Neuronal stem cell (in vitro differentiated cells): ENCODE measurements at regions not wholly inside any gene's neighbourhood (a gene's known extent, or its start where the extent isn't known, plus 50 kb on each side); places are given as distances from the start of the nearest gene placed in this dataset.
A peak's percentile ranks its signal among the peaks of the same experiment; 100 is the strongest.

Experiments
- DNase-seq: peaks from one replicate; pipeline ENCODE4 v3.0.0-alpha.2; 2013; ENCODE audit warnings: low spot score
- H2AFZ ChIP-seq: one replicate; pipeline ENCODE4 v1.6.1; 2013; ENCODE audit warnings: mild to moderate bottlenecking, low read length, inconsistent platforms
- H2AK5ac ChIP-seq: 2 replicates; pipeline ENCODE4 v1.6.1; 2013; ENCODE audit warnings: low read depth, mild to moderate bottlenecking, inconsistent platforms, low read length, moderate library complexity, mixed read lengths
- H2BK120ac ChIP-seq: 2 replicates; pipeline ENCODE4 v1.6.1; 2013; ENCODE audit warnings: low read depth, mild to moderate bottlenecking, inconsistent platforms, low read length, moderate library complexity, mixed read lengths
- H2BK12ac ChIP-seq: one replicate; pipeline ENCODE4 v1.6.1; 2013; ENCODE audit warnings: low read length, inconsistent platforms
- H2BK15ac ChIP-seq: 2 replicates; pipeline ENCODE4 v1.6.1; 2013; ENCODE audit warnings: mild to moderate bottlenecking, low read length, inconsistent platforms, mixed read lengths
- H2BK5ac ChIP-seq: one replicate; pipeline ENCODE4 v1.6.1; 2013; ENCODE audit warnings: inconsistent platforms, mild to moderate bottlenecking, low read length, moderate library complexity
- H3K14ac ChIP-seq: one replicate; pipeline ENCODE4 v1.6.1; 2013; ENCODE audit warnings: low read length, inconsistent platforms
- H3K18ac ChIP-seq: 2 replicates; pipeline ENCODE4 v1.6.1; 2013; ENCODE audit warnings: low read length, inconsistent platforms
- H3K23ac ChIP-seq: 2 replicates; pipeline ENCODE4 v1.6.1; 2013; ENCODE audit warnings: low read depth, mild to moderate bottlenecking, mixed read lengths, low read length, inconsistent platforms; ENCODE audit not compliant: poor library complexity
- H3K27ac ChIP-seq: replicated peaks from 3 replicates; pipeline ENCODE4 v1.5.1; 2013; ENCODE audit warnings: low read length, inconsistent platforms
- H3K27me3 ChIP-seq, 3 experiments: 2 replicates each; pipeline ENCODE4 v1.6.1; 2013; ENCODE audit warnings: low read length in 3 of 3, mild to moderate bottlenecking in 2 of 3, inconsistent platforms in 1 of 3, low read depth in 1 of 3, mixed read lengths in 1 of 3, moderate library complexity in 1 of 3; ENCODE audit not compliant: control insufficient read depth in 3 of 3, insufficient read depth in 3 of 3
- H3K36me3 ChIP-seq, 2 donors: replicated peaks in 1 of 2; 2 replicates each; pipeline ENCODE4 v1.6.1; 2013; ENCODE audit warnings: low read length in 2 of 2; ENCODE audit not compliant: control insufficient read depth in 2 of 2, insufficient read depth in 2 of 2
- H3K4ac ChIP-seq: 2 replicates; pipeline ENCODE4 v1.6.1; 2013; ENCODE audit warnings: inconsistent platforms, mild to moderate bottlenecking, low read length, moderate library complexity
- H3K4me1 ChIP-seq, 2 donors: 1 replicate in 1 of 2; 2 replicates in 1 of 2; pipeline ENCODE4 v1.6.1; 2013; ENCODE audit warnings: low read length in 2 of 2, low read depth in 1 of 2; ENCODE audit not compliant: control insufficient read depth in 2 of 2, insufficient read depth in 1 of 2
- H3K4me2 ChIP-seq: one replicate; pipeline ENCODE4 v1.6.1; 2013; ENCODE audit warnings: mild to moderate bottlenecking, low read length, inconsistent platforms; ENCODE audit not compliant: insufficient read depth, poor library complexity, severe bottlenecking
- H3K4me3 ChIP-seq, 2 donors: 2 replicates each; pipeline ENCODE4 v1.5.1; 2013; ENCODE audit warnings: low read length in 2 of 2, mild to moderate bottlenecking in 2 of 2, inconsistent platforms in 1 of 2, moderate library complexity in 1 of 2
- H3K79me1 ChIP-seq: one replicate; pipeline ENCODE4 v1.6.1; 2013; ENCODE audit warnings: low read depth, mild to moderate bottlenecking, inconsistent platforms, low read length, moderate library complexity
- H3K9ac ChIP-seq: one replicate; pipeline ENCODE4 v1.6.1; 2013; ENCODE audit warnings: mild to moderate bottlenecking, low read depth, low read length, inconsistent platforms; ENCODE audit not compliant: poor library complexity
- H3K9me3 ChIP-seq, 2 donors: replicated peaks in 1 of 2; 2 replicates each; pipeline versions ENCODE3 to v1.6.1; 2013; ENCODE audit warnings: low read length in 2 of 2, mild to moderate bottlenecking in 2 of 2, inconsistent platforms in 1 of 2, low read depth in 1 of 2, mixed read lengths in 1 of 2, moderate library complexity in 1 of 2; ENCODE audit not compliant: control insufficient read depth in 2 of 2, insufficient read depth in 1 of 2
- H4K8ac ChIP-seq: one replicate; pipeline ENCODE4 v1.6.1; 2013; ENCODE audit warnings: low read depth, mild to moderate bottlenecking, inconsistent platforms, low read length, moderate library complexity
- H4K91ac ChIP-seq: one replicate; pipeline ENCODE4 v1.6.1; 2013; ENCODE audit warnings: low read length, low read depth, mild to moderate bottlenecking, inconsistent platforms; ENCODE audit not compliant: poor library complexity
- WGBS, 2 donors: extraction: QIAGEN DNeasy Blood & Tissue Kit; methylation state at CpG; one replicate each; pipeline ENCODE4 v1.1.7; 2013; ENCODE audit warnings: missing lambda C conversion rate in 2 of 2, mixed read lengths in 1 of 2; ENCODE audit not compliant: insufficient read length in 2 of 2, insufficient replicate concordance in 1 of 2; ENCODE audit errors: extremely low coverage in 2 of 2; 5-methylcytosine and 5-hydroxymethylcytosine counted together

DNA sequence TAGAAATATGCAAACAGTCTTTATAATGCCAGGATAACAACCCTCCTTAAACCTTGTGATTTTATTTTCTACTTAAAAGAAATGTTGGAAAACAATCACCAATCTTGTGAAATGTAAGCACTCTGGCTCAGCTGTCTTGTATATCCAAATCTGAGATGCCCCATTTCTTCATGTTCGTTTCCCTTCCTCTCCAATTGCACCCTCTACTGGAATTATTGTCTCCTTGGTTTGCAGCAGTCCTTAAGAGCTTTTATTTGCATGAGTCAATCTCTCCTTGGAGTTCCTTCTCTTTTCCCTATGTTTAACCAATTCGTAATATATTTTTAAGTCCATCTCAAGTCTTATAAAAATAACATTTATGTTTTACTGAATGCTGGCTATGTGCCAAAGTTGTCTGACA lies 362.0 kb upstream of the CDH10 start:
- H3K27ac ChIP-seq: no peak overlapping the region
- H3K4me1 ChIP-seq: peaks cover 0 to 3% of the 10 kb centered on the region in 2 donors
- H2BK15ac ChIP-seq: no peak overlapping the region
- H4K91ac ChIP-seq: no peak overlapping the region
- H2BK12ac ChIP-seq: no peak overlapping the region
- H3K4ac ChIP-seq: no peak overlapping the region
- no peak overlapping the region for H3K4me3 ChIP-seq
- H3K79me1 ChIP-seq: no peaks in the 10 kb centered on the region
- no peak overlapping the region for H2AFZ ChIP-seq
- H3K9ac ChIP-seq: no peak overlapping the region
- H3K14ac ChIP-seq: no peak overlapping the region
- no peak overlapping the region for H2BK120ac ChIP-seq
- H3K9me3 ChIP-seq: no peaks in the 10 kb centered on the region
- no peaks in the 10 kb centered on the region for H3K36me3 ChIP-seq
- no peak overlapping the region for H3K18ac ChIP-seq
- no peak overlapping the region for H3K4me2 ChIP-seq
- no peak overlapping the region for H4K8ac ChIP-seq
- H3K23ac ChIP-seq: no peak overlapping the region
- no peak overlapping the region for H2BK5ac ChIP-seq
- H3K27me3 ChIP-seq: no peaks in the 10 kb centered on the region
- no CpG with 5 or more reads among the region's 2 CpGs for WGBS, 2 donors
- DNase-seq: peak; percentile 35
- H2AK5ac ChIP-seq: no peak overlapping the region

DNA sequence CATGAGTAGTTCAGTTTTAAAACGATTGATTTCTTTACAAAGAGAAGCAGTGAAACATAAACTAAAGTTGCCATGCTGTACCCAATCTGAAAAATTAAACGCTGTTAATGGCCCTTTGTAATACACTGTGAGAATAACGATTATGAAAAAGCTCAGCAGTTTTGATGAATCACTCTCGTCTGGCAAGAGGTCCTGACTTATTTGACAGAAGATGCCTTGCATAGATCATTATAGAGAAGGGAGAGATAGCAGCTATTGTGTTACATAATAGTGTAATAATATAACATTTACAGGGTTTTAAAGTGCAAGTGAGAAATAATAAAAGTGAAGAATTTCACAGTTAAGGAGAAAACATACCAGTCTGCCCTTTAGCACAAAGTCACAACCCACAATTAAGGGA lies 361.5 kb upstream of the CDH10 start:
- no peak overlapping the region for H4K91ac ChIP-seq
- no peak overlapping the region for H2BK15ac ChIP-seq
- no peak overlapping the region for H2BK5ac ChIP-seq
- no peaks in the 10 kb centered on the region for H3K36me3 ChIP-seq
- no peak overlapping the region for H2AK5ac ChIP-seq
- H3K4me2 ChIP-seq: no peak overlapping the region
- peaks cover 0 to 3% of the 10 kb centered on the region in 2 donors for H3K4me1 ChIP-seq
- no peak overlapping the region for H3K23ac ChIP-seq
- no peaks in the 10 kb centered on the region for H3K9me3 ChIP-seq
- no peak overlapping the region for H2BK12ac ChIP-seq
- H3K27ac ChIP-seq: no peak overlapping the region
- no peak overlapping the region for H3K14ac ChIP-seq
- H3K79me1 ChIP-seq: no peaks in the 10 kb centered on the region
- H3K4ac ChIP-seq: no peak overlapping the region
- no peak overlapping the region for H3K18ac ChIP-seq
- no peaks in the 10 kb centered on the region for H3K27me3 ChIP-seq
- DNase-seq: no peak
- no peak overlapping the region for H2BK120ac ChIP-seq
- no peak overlapping the region for H4K8ac ChIP-seq
- WGBS, 2 donors: no CpG with 5 or more reads among the region's 4 CpGs
- no peak overlapping the region for H3K4me3 ChIP-seq
- H3K9ac ChIP-seq: no peak overlapping the region
- H2AFZ ChIP-seq: peak overlapping the region; percentile 17

DNA sequence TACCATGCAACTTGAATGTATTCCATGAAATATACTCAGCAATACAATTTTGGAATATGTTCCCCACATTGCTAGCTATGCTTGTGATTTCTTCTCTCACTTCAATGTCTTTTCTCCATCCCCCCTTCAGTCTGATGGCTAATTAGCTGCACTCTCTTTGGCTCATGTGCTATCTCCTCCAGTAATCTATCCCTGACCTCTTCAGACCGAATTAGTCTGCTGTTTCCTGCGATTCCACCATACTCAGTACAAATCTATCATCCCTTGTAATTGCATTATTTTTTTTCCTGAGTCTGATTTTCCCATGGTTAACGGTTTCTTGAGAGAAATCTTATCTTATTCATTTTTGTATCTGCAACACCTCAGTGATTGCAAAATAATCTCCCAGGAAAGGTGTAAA lies 360.7 kb upstream of the CDH10 start:
- Histone ChIP-seq H4K91ac (no peak overlapping the region), H2BK120ac (no peak overlapping the region), H3K27ac (no peak overlapping the region), H3K9ac (no peak overlapping the region), H3K23ac (no peak overlapping the region), H2BK12ac (no peak overlapping the region), H2BK15ac (no peak overlapping the region), H3K18ac (no peak overlapping the region), H3K4me1 (peaks cover 0 to 3% of the 10 kb centered on the region in 2 donors), H3K4me2 (no peak overlapping the region), H2AK5ac (no peak overlapping the region), H4K8ac (no peak overlapping the region), H3K4me3 (no peak overlapping the region), H2AFZ (no peak overlapping the region), H3K4ac (no peak overlapping the region), H3K9me3 (no peaks in the 10 kb centered on the region), H3K79me1 (no peaks in the 10 kb centered on the region), H2BK5ac (no peak overlapping the region), H3K36me3 (no peaks in the 10 kb centered on the region), H3K27me3 (no peaks in the 10 kb centered on the region), H3K14ac (no peak overlapping the region)
- no peak for DNase-seq
- no CpG with 5 or more reads among the region's 3 CpGs for WGBS, 2 donors

DNA sequence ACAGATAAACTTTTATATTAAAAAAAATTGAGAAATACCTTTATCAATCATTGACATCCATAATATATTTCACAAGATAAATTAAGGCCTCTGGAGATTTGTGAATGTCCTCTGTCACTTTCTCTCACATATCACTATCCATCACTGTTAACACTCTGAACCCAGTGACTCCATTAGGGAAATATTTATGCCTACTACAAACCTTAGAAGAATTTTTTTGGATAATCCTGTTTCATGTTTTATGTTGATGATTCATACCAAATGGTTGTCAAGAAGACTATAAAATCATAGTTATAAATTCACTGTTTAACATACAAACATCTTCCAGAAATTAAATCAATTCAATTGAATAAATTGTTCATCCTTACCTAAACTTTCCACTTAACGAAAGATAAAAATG lies 357.6 kb upstream of the CDH10 start:
- WGBS, 2 donors: no CpG with 5 or more reads among the region's 1 CpG
- H3K27ac ChIP-seq: no peak overlapping the region

More for the DNA sequence above, 357.6 kb upstream of the CDH10 start:
- no peak overlapping the region for H3K4me3 ChIP-seq
- no peak overlapping the region for H2BK5ac ChIP-seq
- H3K9ac ChIP-seq: no peak overlapping the region
- DNase-seq: no peak
- no peak overlapping the region for H3K4me2 ChIP-seq
- H4K91ac ChIP-seq: no peak overlapping the region
- no peak overlapping the region for H2BK15ac ChIP-seq
- no peak overlapping the region for H3K23ac ChIP-seq
- H2BK12ac ChIP-seq: no peak overlapping the region
- H3K4me1 ChIP-seq: peaks cover 0 to 3% of the 10 kb centered on the region in 2 donors
- H3K36me3 ChIP-seq: no peaks in the 10 kb centered on the region
- H2AK5ac ChIP-seq: no peak overlapping the region
- no peak overlapping the region for H3K14ac ChIP-seq
- no peak overlapping the region for H4K8ac ChIP-seq
- no peak overlapping the region for H3K4ac ChIP-seq
- no peak overlapping the region for H2BK120ac ChIP-seq
- no peak overlapping the region for H2AFZ ChIP-seq
- H3K79me1 ChIP-seq: no peaks in the 10 kb centered on the region
- H3K18ac ChIP-seq: no peak overlapping the region
- no peaks in the 10 kb centered on the region for H3K9me3 ChIP-seq
- H3K27me3 ChIP-seq: no peaks in the 10 kb centered on the region
